IMR-90 (cell line): ENCODE measurements at regions not wholly inside any gene's neighbourhood (a gene's known extent, or its start where the extent isn't known, plus 50 kb on each side); places are given as distances from the start of the nearest gene placed in this dataset.

Experiments used
- ATAC-seq: fragments of 200-7000 bp; cut with Tn5 transposase; 2 replicates; pipeline ENCODE4 v1.9.1; 2020; ENCODE audit warnings: low read depth, mild to moderate bottlenecking, moderate library complexity
- BruUV-seq: library from RNA; stranded (reverse); fragments of 400-500 nt; replicated peaks from 2 replicates; lab custom pipeline; 2021; lab: Mats Ljungman, UMichigan
- CTCF ChIA-PET: fragments of 300-600 bp; formaldehyde crosslinking; extraction: SDS; loops from one replicate; lab custom pipeline; 2021; ENCODE audit warnings: antibody characterized with exemption; lab: Yijun Ruan, JAX
- POLR2A ChIA-PET: fragments of 300-600 bp; sonication (Branson Sonifier 250); formaldehyde crosslinking; loops from one replicate; lab custom pipeline; 2022; ENCODE audit warnings: antibody characterized with exemption; ENCODE audit not compliant: unreplicated experiment; lab: Charles Lee
- DNase-seq: peaks from one replicate; pipeline ENCODE4 v3.0.0; 2013
- H2AFZ ChIP-seq: replicated peaks from 2 replicates; pipeline ENCODE3; 2013; ENCODE audit warnings: low read length, mild to moderate bottlenecking; ENCODE audit not compliant: poor library complexity
- H2AK5ac ChIP-seq: 2 replicates; pipeline ENCODE4 v1.6.1; 2013; ENCODE audit warnings: low read depth, low read length, inconsistent platforms
- H2AK9ac ChIP-seq: replicated peaks from 2 replicates; pipeline ENCODE3; 2013; ENCODE audit warnings: mild to moderate bottlenecking, low read depth, low read length, moderate library complexity; ENCODE audit not compliant: poor library complexity
- H2BK120ac ChIP-seq: 2 replicates; pipeline ENCODE4 v1.6.1; 2013; ENCODE audit warnings: low read depth, low read length, inconsistent platforms
- H2BK15ac ChIP-seq: 3 replicates; pipeline ENCODE4 v1.6.1; 2013; ENCODE audit warnings: low read depth, low read length, inconsistent platforms
- H2BK20ac ChIP-seq: 2 replicates; pipeline ENCODE4 v1.6.1; 2013; ENCODE audit warnings: low read depth, mild to moderate bottlenecking, inconsistent platforms, low read length, moderate library complexity
- H2BK5ac ChIP-seq: 2 replicates; pipeline ENCODE4 v1.6.1; 2013; ENCODE audit warnings: mild to moderate bottlenecking, low read depth, low read length, inconsistent platforms; ENCODE audit not compliant: poor library complexity, severe bottlenecking
- H3K14ac ChIP-seq: replicated peaks from 2 replicates; pipeline ENCODE4 v1.6.1; 2013; ENCODE audit warnings: low read depth, low read length, inconsistent platforms
- H3K18ac ChIP-seq: 2 replicates; pipeline ENCODE4 v1.6.1; 2013; ENCODE audit warnings: low read depth, low read length, control low read depth
- H3K23ac ChIP-seq: 2 replicates; pipeline ENCODE4 v1.6.1; 2013; ENCODE audit warnings: low read depth, low read length, inconsistent platforms
- H3K27ac ChIP-seq: 2 replicates; pipeline ENCODE4 v1.5.1; 2013; ENCODE audit warnings: mild to moderate bottlenecking, control low read depth, low read length; ENCODE audit not compliant: insufficient read depth
- H3K27me3 ChIP-seq: 2 replicates; pipeline ENCODE4 v1.6.1; 2013; ENCODE audit warnings: low read length; ENCODE audit not compliant: control insufficient read depth, insufficient read depth
- H3K36me3 ChIP-seq: 2 replicates; pipeline ENCODE4 v1.6.1; 2013; ENCODE audit warnings: low read length, mixed read lengths; ENCODE audit not compliant: control insufficient read depth, insufficient read depth
- H3K4ac ChIP-seq: 2 replicates; pipeline ENCODE4 v1.6.1; 2013; ENCODE audit warnings: low read depth, low read length, inconsistent platforms
- H3K4me1 ChIP-seq: 2 replicates; pipeline ENCODE4 v1.6.1; 2013; ENCODE audit warnings: low read length, mixed read lengths; ENCODE audit not compliant: control insufficient read depth, insufficient read depth
- H3K4me2 ChIP-seq: 2 replicates; pipeline ENCODE4 v1.6.1; 2013; ENCODE audit warnings: low read depth, mild to moderate bottlenecking, control low read depth, low read length, moderate library complexity
- H3K4me3 ChIP-seq: 2 replicates; pipeline ENCODE4 v1.5.1; 2013; ENCODE audit warnings: low read depth, mild to moderate bottlenecking, control low read depth, low read length, moderate library complexity; ENCODE audit not compliant: insufficient read depth
- H3K56ac ChIP-seq: 2 replicates; pipeline ENCODE4 v1.6.1; 2013; ENCODE audit warnings: low read length, inconsistent platforms; ENCODE audit not compliant: insufficient read depth; ENCODE audit errors: extremely low read depth
- H3K79me1 ChIP-seq, 2 experiments: 2 replicates each; pipeline ENCODE4 v1.6.1; 2013; ENCODE audit warnings: low read length in 2 of 2, inconsistent platforms in 1 of 2, low read depth in 1 of 2
- H3K9ac ChIP-seq: 2 replicates; pipeline ENCODE4 v1.6.1; 2013; ENCODE audit warnings: low read depth, low read length, control low read depth
- H3K9me1 ChIP-seq: 2 replicates; pipeline ENCODE4 v1.6.1; 2013; ENCODE audit warnings: low read length, inconsistent platforms; ENCODE audit not compliant: insufficient read depth
- H3K9me3 ChIP-seq: 2 replicates; pipeline ENCODE4 v1.6.1; 2013; ENCODE audit warnings: low read length; ENCODE audit not compliant: control insufficient read depth, insufficient read depth
- H4K20me1 ChIP-seq: 2 replicates; pipeline ENCODE4 v1.6.1; 2013; ENCODE audit warnings: low read length, inconsistent platforms; ENCODE audit not compliant: insufficient read depth
- H4K5ac ChIP-seq: 2 replicates; pipeline ENCODE4 v1.6.1; 2013; ENCODE audit warnings: mild to moderate bottlenecking, low read depth, low read length, control low read depth
- H4K8ac ChIP-seq, 2 experiments: 2 replicates each; pipeline ENCODE4 v1.6.1; 2013; ENCODE audit warnings: low read depth in 2 of 2, low read length in 2 of 2, control low read depth in 1 of 2, inconsistent platforms in 1 of 2
- H4K91ac ChIP-seq: 2 replicates; pipeline ENCODE4 v1.6.1; 2013; ENCODE audit warnings: low read depth, low read length, inconsistent platforms; ENCODE audit not compliant: insufficient read depth
- CEBPB ChIP-seq: IDR thresholded peaks from 2 replicates; pipeline ENCODE4 v1.6.1; 2012; ENCODE audit warnings: low read depth, low read length, improper control_type of control experiment
- RAD21 ChIP-seq: IDR thresholded peaks from 2 replicates; pipeline ENCODE4 v1.6.1; 2012; ENCODE audit warnings: low read length, improper control_type of control experiment
- SMC3 ChIP-seq: fragments of 150-350 bp; IDR thresholded peaks from 2 replicates; pipeline ENCODE4 v1.6.1; 2016; ENCODE audit warnings: low read depth, mild to moderate bottlenecking, antibody characterized with exemption, low read length, moderate library complexity
- WGBS, 2 experiments: methylation state at CpG; one replicate each; pipeline versions ENCODE4 v1.1.5 to v1.1.7; 2013; ENCODE audit warnings: missing lambda C conversion rate in 2 of 2; ENCODE audit not compliant: insufficient read length in 1 of 2; ENCODE audit errors: extremely low coverage in 2 of 2; 5-methylcytosine and 5-hydroxymethylcytosine counted together
- dilution Hi-C: fragments of 300-500 bp; cut with HindIII; formaldehyde crosslinking; loops from one replicate; pipeline ENCODE4 v1.14.3; 2018; ENCODE audit warnings: low sequenced_read_pairs; ENCODE audit not compliant: unreplicated experiment
- in situ Hi-C: fragments of 300-500 bp; cut with MboI; formaldehyde crosslinking; loops from 3 replicates; pipeline ENCODE4 v1.14.3; 2019; ENCODE audit warnings: low sequenced_read_pairs, inconsistent platforms, mixed read lengths
- intact Hi-C: fragments of 100-400 bp; cut with micrococcal nuclease; formaldehyde crosslinking; loops from 2 replicates; pipeline ENCODE4 v1.10.0; 2022

DNA sequence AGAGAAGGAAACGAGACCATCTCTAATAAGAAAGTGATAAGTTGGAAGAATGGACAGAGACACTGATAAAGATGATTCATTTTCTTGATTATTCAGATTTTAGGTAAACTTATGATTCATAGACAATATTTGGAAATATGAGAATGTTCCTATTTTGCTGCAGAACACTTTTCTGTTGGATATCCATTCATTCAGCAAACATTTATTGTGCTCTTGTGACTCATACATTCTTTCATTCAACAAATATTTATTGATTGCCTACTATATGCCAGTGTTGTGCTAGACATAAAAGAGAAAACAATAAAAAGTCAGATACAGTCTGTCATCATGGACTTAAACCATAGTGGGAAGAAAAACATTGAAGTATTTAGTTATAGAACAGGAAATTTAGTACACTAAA, 1232.0 kb downstream of the STIM2 start:
- H4K20me1 ChIP-seq: no peaks in the 10 kb centered on the region
- H3K9me1 ChIP-seq: no peaks in the 10 kb centered on the region
- no TSS peak for BruUV-seq
- ATAC-seq (no peak), DNase-seq (no peak)
- no peak for TF ChIP-seq CEBPB
- TF ChIP-seq SMC3: no peak
- TF ChIP-seq RAD21: no peak
- H3K27ac ChIP-seq: no peak overlapping the region
- no peak overlapping the region for H3K4ac ChIP-seq
- no peak overlapping the region for H2AFZ ChIP-seq
- no peak overlapping the region for H3K56ac ChIP-seq
- no peaks in the 10 kb centered on the region for H3K36me3 ChIP-seq
- H3K9me3 ChIP-seq: no peaks in the 10 kb centered on the region
- H3K79me1 ChIP-seq: no peaks in the 10 kb centered on the region
- no peak overlapping the region for H2BK120ac ChIP-seq
- no peaks in the 10 kb centered on the region for H3K27me3 ChIP-seq
- no peak overlapping the region for H3K4me3 ChIP-seq
- no peak overlapping the region for H3K14ac ChIP-seq
- WGBS, 2 experiments: no CpG with 5 or more reads among the region's 1 CpG
- H3K23ac ChIP-seq: no peak overlapping the region
- H3K4me2 ChIP-seq: no peak overlapping the region
- no peak overlapping the region for H2BK5ac ChIP-seq
- ChIA-PET POLR2A (no interaction called here), CTCF (no interaction called here)
- intact Hi-C loops: no loop called here
- H4K8ac ChIP-seq: no peak overlapping the region
- H3K18ac ChIP-seq: no peak overlapping the region
- in situ Hi-C loops: no loop called here
- dilution Hi-C loops: no loop called here
- no peak overlapping the region for H4K5ac ChIP-seq
- H2BK15ac ChIP-seq: no peak overlapping the region
- no peaks in the 10 kb centered on the region for H3K4me1 ChIP-seq
- no peak overlapping the region for H4K91ac ChIP-seq
- H3K9ac ChIP-seq: no peak overlapping the region
- no peak overlapping the region for H2AK5ac ChIP-seq
- no peak overlapping the region for H2AK9ac ChIP-seq
- no peak overlapping the region for H2BK20ac ChIP-seq
